Mesenchymal stem cell (in vitro differentiated cells and primary cell): ENCODE measurements at regions not wholly inside any gene's neighbourhood (a gene's known extent, or its start where the extent isn't known, plus 50 kb on each side); places are given as distances from the start of the nearest gene placed in this dataset.

Experiments
- DNase-seq: peaks from one replicate; pipeline ENCODE4 v3.0.0-alpha.2; 2013
- H2AFZ ChIP-seq: one replicate; pipeline ENCODE4 v1.6.1; 2013; ENCODE audit warnings: low read depth, mild to moderate bottlenecking, control low read depth, inconsistent platforms, low read length, moderate library complexity
- H2AK5ac ChIP-seq: 2 replicates; pipeline ENCODE4 v1.6.1; 2013; ENCODE audit warnings: low read length, moderate library complexity, mild to moderate bottlenecking, inconsistent platforms; ENCODE audit not compliant: severe bottlenecking
- H2BK120ac ChIP-seq: one replicate; pipeline ENCODE4 v1.6.1; 2013; ENCODE audit warnings: low read depth, mild to moderate bottlenecking, inconsistent platforms, low read length, moderate library complexity
- H2BK12ac ChIP-seq, 2 experiments: one replicate each; pipeline ENCODE4 v1.6.1; 2013; ENCODE audit warnings: inconsistent platforms in 2 of 2, low read length in 2 of 2, mild to moderate bottlenecking in 2 of 2, moderate library complexity in 2 of 2, control low read depth in 1 of 2
- H2BK15ac ChIP-seq: one replicate; pipeline ENCODE4 v1.6.1; 2013; ENCODE audit warnings: mild to moderate bottlenecking, low read depth, inconsistent platforms; ENCODE audit not compliant: poor library complexity, severe bottlenecking
- H2BK5ac ChIP-seq: 2 replicates; pipeline ENCODE4 v1.6.1; 2013; ENCODE audit warnings: low read depth, mild to moderate bottlenecking, low read length, control low read depth, inconsistent platforms; ENCODE audit not compliant: poor library complexity, severe bottlenecking
- H3K14ac ChIP-seq, 2 experiments: one replicate each; pipeline ENCODE4 v1.6.1; 2013; ENCODE audit warnings: inconsistent platforms in 2 of 2, low read length in 2 of 2, control low read depth in 1 of 2, mild to moderate bottlenecking in 1 of 2, moderate library complexity in 1 of 2
- H3K18ac ChIP-seq, 2 experiments: one replicate each; pipeline ENCODE4 v1.6.1; 2013; ENCODE audit warnings: inconsistent platforms in 2 of 2, low read length in 2 of 2, control low read depth in 1 of 2, low read depth in 1 of 2, mild to moderate bottlenecking in 1 of 2
- H3K23ac ChIP-seq, 2 experiments: one replicate each; pipeline ENCODE4 v1.6.1; 2013; ENCODE audit warnings: inconsistent platforms in 2 of 2, low read length in 2 of 2, mild to moderate bottlenecking in 2 of 2, moderate library complexity in 2 of 2, control low read depth in 1 of 2
- H3K27ac ChIP-seq: 2 replicates; pipeline ENCODE4 v1.5.1; 2013; ENCODE audit warnings: mild to moderate bottlenecking, moderate library complexity, low read length, control low read depth, inconsistent platforms; ENCODE audit not compliant: poor library complexity, severe bottlenecking
- H3K27me3 ChIP-seq, 2 experiments: 2 replicates each; pipeline versions ENCODE4 v1.6.1 to v1.7.0; 2013; ENCODE audit warnings: low read length in 2 of 2, mild to moderate bottlenecking in 2 of 2, moderate library complexity in 2 of 2, control low read depth in 1 of 2, inconsistent platforms in 1 of 2; ENCODE audit not compliant: control insufficient read depth in 1 of 2, insufficient read depth in 1 of 2
- H3K36me3 ChIP-seq, 2 experiments: 2 replicates each; pipeline versions ENCODE4 v1.6.1 to v1.7.0; 2013; ENCODE audit warnings: low read length in 2 of 2, control low read depth in 1 of 2, inconsistent platforms in 1 of 2, low read depth in 1 of 2, mild to moderate bottlenecking in 1 of 2; ENCODE audit not compliant: insufficient read depth in 2 of 2, control insufficient read depth in 1 of 2
- H3K4ac ChIP-seq, 2 experiments: one replicate each; pipeline ENCODE4 v1.6.1; 2013; ENCODE audit warnings: inconsistent platforms in 2 of 2, low read length in 2 of 2, mild to moderate bottlenecking in 2 of 2, moderate library complexity in 2 of 2, control low read depth in 1 of 2, low read depth in 1 of 2
- H3K4me1 ChIP-seq: 2 replicates; pipeline ENCODE4 v1.6.1; 2013; ENCODE audit warnings: low read depth, low read length, control low read depth; ENCODE audit not compliant: control insufficient read depth, insufficient read depth
- H3K4me2 ChIP-seq: 2 replicates; pipeline ENCODE4 v1.6.1; 2013; ENCODE audit warnings: low read length, mild to moderate bottlenecking, inconsistent platforms; ENCODE audit not compliant: poor library complexity, severe bottlenecking
- H3K4me3 ChIP-seq, 2 experiments: 2 replicates each; pipeline versions ENCODE4 v1.5.1 to v1.7.0; 2013; ENCODE audit warnings: low read length in 2 of 2, mild to moderate bottlenecking in 2 of 2, control low read depth in 1 of 2, low read depth in 1 of 2; ENCODE audit not compliant: insufficient read depth in 1 of 2
- H3K79me1 ChIP-seq: replicated peaks from 2 replicates; pipeline ENCODE4 v1.6.1; 2013; ENCODE audit warnings: mild to moderate bottlenecking, control low read depth, low read length, inconsistent platforms; ENCODE audit not compliant: poor library complexity, severe bottlenecking
- H3K9ac ChIP-seq: 2 replicates; pipeline ENCODE4 v1.7.0; 2013; ENCODE audit warnings: mild to moderate bottlenecking, low read length, moderate library complexity
- H3K9me3 ChIP-seq: 2 replicates; pipeline ENCODE4 v1.7.0; 2013; ENCODE audit warnings: mild to moderate bottlenecking, low read length; ENCODE audit not compliant: control insufficient read depth
- H4K8ac ChIP-seq: one replicate; pipeline ENCODE4 v1.6.1; 2013; ENCODE audit warnings: inconsistent platforms, mild to moderate bottlenecking, low read length, moderate library complexity
- H4K91ac ChIP-seq: one replicate; pipeline ENCODE4 v1.6.1; 2013; ENCODE audit warnings: mild to moderate bottlenecking, low read length, inconsistent platforms
- WGBS: methylation state at CpG from one replicate; pipeline ENCODE4 v1.1.7; 2013; ENCODE audit warnings: mixed read lengths; 5-methylcytosine and 5-hydroxymethylcytosine counted together

- no peak overlapping the region for H2BK12ac ChIP-seq
- H2BK5ac ChIP-seq, result no peak overlapping the region
- no peak for DNase-seq
- H3K4me3 ChIP-seq, result no peak overlapping the region
- no peak overlapping the region for H2AFZ ChIP-seq
- H3K4me1 ChIP-seq, result no peaks in the 10 kb centered on the region
- no peak overlapping the region for H3K4ac ChIP-seq
- no peak overlapping the region for H3K14ac ChIP-seq
- H3K27ac ChIP-seq, result no peak overlapping the region
- no peak overlapping the region for H3K23ac ChIP-seq
- WGBS, result 83% methylated on average over 17 of the region's 17 CpGs
- no peak overlapping the region for H4K91ac ChIP-seq
- no peak overlapping the region for H3K4me2 ChIP-seq
- no peak overlapping the region for H3K18ac ChIP-seq
- H3K9me3 ChIP-seq, result no peaks in the 10 kb centered on the region
- no peak overlapping the region for H4K8ac ChIP-seq
- H3K27me3 ChIP-seq, result no peaks in the 10 kb centered on the region
- H2BK120ac ChIP-seq, result no peak overlapping the region
- no peaks in the 10 kb centered on the region for H3K36me3 ChIP-seq
- H3K79me1 ChIP-seq, result no peaks in the 10 kb centered on the region
- no peak overlapping the region for H3K9ac ChIP-seq
- H2BK15ac ChIP-seq, result no peak overlapping the region
- no peak overlapping the region for H2AK5ac ChIP-seq
These were observed 1196.8 kb downstream of the BRD1 start for GRCh38 chr22:48630848-48631247.

GRCh38 chr22:48630433-48630754 is 1197.3 kb downstream of the BRD1 start:
- no peaks in the 10 kb centered on the region for H3K9me3 ChIP-seq
- no peak overlapping the region for H3K14ac ChIP-seq
- no peak overlapping the region for H2BK120ac ChIP-seq
- 83% methylated on average over 19 of the region's 19 CpGs for WGBS
- no peaks in the 10 kb centered on the region for H3K79me1 ChIP-seq
- H3K23ac ChIP-seq, result no peak overlapping the region
- H3K18ac ChIP-seq, result no peak overlapping the region
- H4K91ac ChIP-seq, result no peak overlapping the region
- H3K36me3 ChIP-seq, result no peaks in the 10 kb centered on the region
- H2BK15ac ChIP-seq, result no peak overlapping the region
- no peaks in the 10 kb centered on the region for H3K27me3 ChIP-seq
- no peak overlapping the region for H2AK5ac ChIP-seq
- no peak overlapping the region for H3K4ac ChIP-seq
- DNase-seq, result no peak
- no peak overlapping the region for H2BK5ac ChIP-seq
- H3K4me1 ChIP-seq, result no peaks in the 10 kb centered on the region
- H3K9ac ChIP-seq, result no peak overlapping the region
- H2AFZ ChIP-seq, result no peak overlapping the region
- H3K27ac ChIP-seq, result no peak overlapping the region
- H2BK12ac ChIP-seq, result no peak overlapping the region
- H3K4me2 ChIP-seq, result no peak overlapping the region
- no peak overlapping the region for H4K8ac ChIP-seq
- H3K4me3 ChIP-seq, result no peak overlapping the region

DNA sequence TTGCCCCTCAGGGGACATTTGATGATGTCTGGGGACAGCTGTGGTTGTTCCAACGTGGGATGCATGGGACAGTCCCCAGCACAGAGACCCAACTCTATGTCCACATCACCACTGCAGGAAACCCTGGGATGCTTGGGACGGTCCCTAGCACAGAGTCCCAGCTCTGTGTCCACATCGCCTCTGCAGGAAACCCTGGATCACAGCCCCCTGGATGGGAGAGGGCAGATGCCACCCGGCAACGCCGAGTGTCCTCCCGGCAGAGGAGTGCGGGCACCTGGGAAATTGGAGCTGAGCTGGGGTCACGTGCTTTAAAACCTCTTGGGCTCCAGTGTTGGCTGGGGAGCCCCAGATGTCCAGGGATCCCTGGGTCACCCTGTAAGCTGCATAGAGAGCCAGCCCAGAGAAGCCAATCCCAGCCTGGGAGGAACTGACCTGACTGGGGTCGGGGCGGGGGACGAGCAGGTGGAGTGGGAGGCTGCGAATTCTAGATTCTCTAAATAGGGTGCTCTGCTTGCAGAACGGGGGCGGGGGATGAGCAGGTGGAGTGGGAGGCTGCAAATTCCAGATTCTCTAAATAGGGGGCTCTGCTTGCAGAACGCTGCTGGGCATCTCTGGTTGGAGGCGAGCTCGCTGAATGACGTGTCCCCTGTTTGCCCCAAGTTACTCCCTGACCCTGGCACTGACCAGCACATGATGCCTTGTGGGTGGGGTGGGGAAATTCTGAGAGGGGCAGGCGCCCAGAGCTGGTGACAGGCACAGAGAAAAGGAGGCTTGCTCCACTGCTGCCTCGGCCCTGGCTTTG is 1197.8 kb downstream of the BRD1 start:
- Histone ChIP-seq H2AFZ (no peak overlapping the region), H3K4me3 (no peak overlapping the region), H2BK12ac (no peak overlapping the region), H3K4me1 (no peaks in the 10 kb centered on the region), H3K27ac (no peak overlapping the region), H4K8ac (no peak overlapping the region), H3K18ac (no peak overlapping the region), H3K27me3 (no peaks in the 10 kb centered on the region), H3K9me3 (no peaks in the 10 kb centered on the region), H2BK5ac (no peak overlapping the region), H3K4ac (no peak overlapping the region), H3K4me2 (no peak overlapping the region), H3K23ac (no peak overlapping the region), H2BK120ac (no peak overlapping the region), H2AK5ac (no peak overlapping the region), H3K14ac (no peak overlapping the region), H4K91ac (no peak overlapping the region), H3K9ac (no peak overlapping the region), H2BK15ac (no peak overlapping the region), H3K79me1 (no peaks in the 10 kb centered on the region), H3K36me3 (no peaks in the 10 kb centered on the region)
- DNase-seq, result no peak
- WGBS, result 83% methylated on average over 20 of the region's 21 CpGs

DNA sequence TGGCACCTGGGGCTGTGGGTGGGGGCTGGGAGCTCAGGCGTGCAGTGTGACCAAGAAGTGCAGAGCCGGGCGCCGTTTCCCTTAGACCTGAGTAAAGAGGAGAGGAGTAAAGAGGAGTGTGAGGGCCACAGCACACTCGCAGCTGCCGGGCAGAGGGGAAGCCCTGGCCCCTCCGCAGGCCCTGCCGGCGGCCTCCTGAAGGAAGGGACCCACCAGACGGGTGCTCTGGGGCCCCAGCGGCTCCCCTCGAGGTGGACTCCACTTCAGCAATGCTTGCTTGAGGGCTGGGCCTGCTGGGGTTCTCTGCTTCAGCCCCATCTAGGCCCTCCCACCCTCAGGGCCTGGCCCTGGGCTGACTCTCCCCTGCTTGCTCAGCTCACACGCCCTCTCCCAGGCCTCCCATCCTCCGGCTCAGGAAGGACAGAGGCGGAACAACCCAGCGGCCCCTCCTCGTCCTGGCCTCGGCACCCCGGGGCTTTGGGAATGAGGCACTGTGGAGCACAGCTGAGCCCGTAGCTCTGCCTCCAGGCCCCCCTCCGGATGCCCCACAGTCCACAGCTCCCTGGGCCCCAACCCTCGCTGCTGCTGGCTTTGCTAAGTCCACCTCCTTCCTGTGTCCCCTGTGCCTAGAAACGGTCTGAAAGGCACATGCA is 1198.7 kb downstream of the BRD1 start:
- Histone ChIP-seq H3K4me1 (no peaks in the 10 kb centered on the region), H2BK120ac (no peak overlapping the region), H3K23ac (no peak overlapping the region), H3K36me3 (no peaks in the 10 kb centered on the region), H2AK5ac (no peak overlapping the region), H3K18ac (no peak overlapping the region), H2BK12ac (no peak overlapping the region), H2AFZ (no peak overlapping the region), H3K4me3 (no peak overlapping the region), H2BK5ac (no peak overlapping the region), H3K79me1 (no peaks in the 10 kb centered on the region), H2BK15ac (no peak overlapping the region), H3K9me3 (no peaks in the 10 kb centered on the region), H3K4me2 (no peak overlapping the region), H4K91ac (no peak overlapping the region), H3K4ac (no peak overlapping the region), H3K27me3 (no peaks in the 10 kb centered on the region), H3K9ac (no peak overlapping the region), H4K8ac (no peak overlapping the region), H3K14ac (no peak overlapping the region), H3K27ac (no peak overlapping the region)
- DNase-seq, result no peak
- 58% methylated on average over 23 of the region's 23 CpGs for WGBS
